OCI-LY7 (cell line): ENCODE measurements at regions not wholly inside any gene's neighbourhood (a gene's known extent, or its start where the extent isn't known, plus 50 kb on each side); places are given as distances from the start of the nearest gene placed in this dataset.

Experiments
- EZH2phosphoT487 ChIP-seq: fragments of 200-600 bp; sonication (generic); IDR thresholded peaks from 2 replicates; pipeline ENCODE4 v1.6.1; 2018; ENCODE audit warnings: low read depth, borderline replicate concordance, mild to moderate bottlenecking, mixed run types, antibody characterized with exemption, low read length, moderate library complexity, mixed read lengths
- TF ChIP-seq, protein P1 (sequence below): fragments of 200-600 bp; sonication (generic); conservative IDR thresholded peaks from 2 replicates; pipeline ENCODE4 v1.5.1; 2014; ENCODE audit warnings: mild to moderate bottlenecking, antibody characterized with exemption, low read length, moderate library complexity, mixed read lengths

- TF ChIP-seq, protein P1, sequence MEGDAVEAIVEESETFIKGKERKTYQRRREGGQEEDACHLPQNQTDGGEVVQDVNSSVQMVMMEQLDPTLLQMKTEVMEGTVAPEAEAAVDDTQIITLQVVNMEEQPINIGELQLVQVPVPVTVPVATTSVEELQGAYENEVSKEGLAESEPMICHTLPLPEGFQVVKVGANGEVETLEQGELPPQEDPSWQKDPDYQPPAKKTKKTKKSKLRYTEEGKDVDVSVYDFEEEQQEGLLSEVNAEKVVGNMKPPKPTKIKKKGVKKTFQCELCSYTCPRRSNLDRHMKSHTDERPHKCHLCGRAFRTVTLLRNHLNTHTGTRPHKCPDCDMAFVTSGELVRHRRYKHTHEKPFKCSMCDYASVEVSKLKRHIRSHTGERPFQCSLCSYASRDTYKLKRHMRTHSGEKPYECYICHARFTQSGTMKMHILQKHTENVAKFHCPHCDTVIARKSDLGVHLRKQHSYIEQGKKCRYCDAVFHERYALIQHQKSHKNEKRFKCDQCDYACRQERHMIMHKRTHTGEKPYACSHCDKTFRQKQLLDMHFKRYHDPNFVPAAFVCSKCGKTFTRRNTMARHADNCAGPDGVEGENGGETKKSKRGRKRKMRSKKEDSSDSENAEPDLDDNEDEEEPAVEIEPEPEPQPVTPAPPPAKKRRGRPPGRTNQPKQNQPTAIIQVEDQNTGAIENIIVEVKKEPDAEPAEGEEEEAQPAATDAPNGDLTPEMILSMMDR, result no peak
- no peak for TF ChIP-seq EZH2phosphoT487
Observed at GRCh38 chr7:109926738-109927137, 1164.2 kb upstream of the LRRN3 start.
